ENCODE measurements at regions not wholly inside any gene's neighbourhood (a gene's known extent, or its start where the extent isn't known, plus 50 kb on each side); places are given as distances from the start of the nearest gene placed in this dataset.

GRCh38 chr9:88932766-88933165 lies 58.5 kb upstream of the S1PR3 start:
- TF ChIP-seq CTCF (IDR thresholded peaks at IDR 0.05) (no peak), SIN3A (IDR thresholded peaks at IDR 0.05; ENCODE audit: borderline replicate concordance, insufficient read depth, low read depth, low read length) (no peak), TCF7L2 (IDR thresholded peaks at IDR 0.05; ENCODE audit: low read depth, low read length) (no peak), POLR2AphosphoS5 (IDR thresholded peaks at IDR 0.05; ENCODE audit: low read depth, low read length) (no peak), REST (IDR thresholded peaks at IDR 0.05; ENCODE audit: insufficient read depth in 1 of 2, low read depth in 2 of 2, low read length in 1 of 2) (no peak)
